ENCODE measurements at regions not wholly inside any gene's neighbourhood (a gene's known extent, or its start where the extent isn't known, plus 50 kb on each side); places are given as distances from the start of the nearest gene placed in this dataset.

- ChIA-PET POLR2A (no interaction called here), CTCF (no interaction called here)
- no peaks in the 10 kb centered on the region for H3K36me3 ChIP-seq (ENCODE audit: control insufficient read depth, insufficient read depth, low read length)
- no peaks in the 10 kb centered on the region for H3K27me3 ChIP-seq (ENCODE audit: control insufficient read depth, insufficient read depth, low read length)
- no peaks in the 10 kb centered on the region for H3K9me3 ChIP-seq (ENCODE audit: control insufficient read depth, insufficient read depth, low read depth, low read length)
- TF ChIP-seq POLR2AphosphoS5 (IDR thresholded peaks at IDR 0.05; ENCODE audit: low read depth, low read length) (no peak), CTCF (IDR thresholded peaks at IDR 0.05) (no peak), TCF7L2 (IDR thresholded peaks at IDR 0.05; ENCODE audit: low read depth, low read length) (no peak), REST (IDR thresholded peaks at IDR 0.05; ENCODE audit: insufficient read depth in 1 of 2, low read depth in 2 of 2, low read length in 1 of 2) (no peak), SIN3A (IDR thresholded peaks at IDR 0.05; ENCODE audit: borderline replicate concordance, insufficient read depth, low read depth, low read length) (no peak)
- H3K4me3 ChIP-seq (ENCODE audit: low read depth in 2 of 2, low read length in 2 of 2) = no peak overlapping the region
- H3K4me1 ChIP-seq (ENCODE audit: control insufficient read depth, insufficient read depth, low read length) = no peaks in the 10 kb centered on the region
- DNase-seq (ENCODE audit: low read depth, low spot score) (no peak), ATAC-seq (no peak)
- intact Hi-C loops (cut with micrococcal nuclease; ENCODE audit: unreplicated experiment) = no loop called here
- in situ Hi-C loops (cut with HindIII; ENCODE audit: low pct_unique_long_range_greater_than_20kb, low sequenced_read_pairs) = no loop called here
- BruUV-seq (replicated peaks) = no TSS peak
- no peak overlapping the region for H3K27ac ChIP-seq (ENCODE audit: low read length)
Measured at GRCh38 chr22:48761546-48761945, 1066.1 kb downstream of the BRD1 start.

- DNase-seq (ENCODE audit: low read depth, low spot score) (no peak), ATAC-seq (no peak)
- intact Hi-C loops (cut with micrococcal nuclease; ENCODE audit: unreplicated experiment) = no loop called here
- no TSS peak for BruUV-seq (replicated peaks)
- H3K27ac ChIP-seq (ENCODE audit: low read length) = no peak overlapping the region
- H3K4me3 ChIP-seq (ENCODE audit: low read depth in 2 of 2, low read length in 2 of 2) = no peak overlapping the region
- H3K27me3 ChIP-seq (ENCODE audit: control insufficient read depth, insufficient read depth, low read length) = no peaks in the 10 kb centered on the region
- TF ChIP-seq SIN3A (IDR thresholded peaks at IDR 0.05; ENCODE audit: borderline replicate concordance, insufficient read depth, low read depth, low read length) (no peak), CTCF (IDR thresholded peaks at IDR 0.05) (no peak), TCF7L2 (IDR thresholded peaks at IDR 0.05; ENCODE audit: low read depth, low read length) (no peak), REST (IDR thresholded peaks at IDR 0.05; ENCODE audit: insufficient read depth in 1 of 2, low read depth in 2 of 2, low read length in 1 of 2) (no peak), POLR2AphosphoS5 (IDR thresholded peaks at IDR 0.05; ENCODE audit: low read depth, low read length) (no peak)
- no peaks in the 10 kb centered on the region for H3K4me1 ChIP-seq (ENCODE audit: control insufficient read depth, insufficient read depth, low read length)
- no peaks in the 10 kb centered on the region for H3K36me3 ChIP-seq (ENCODE audit: control insufficient read depth, insufficient read depth, low read length)
- in situ Hi-C loops (cut with HindIII; ENCODE audit: low pct_unique_long_range_greater_than_20kb, low sequenced_read_pairs) = no loop called here
- H3K9me3 ChIP-seq (ENCODE audit: control insufficient read depth, insufficient read depth, low read depth, low read length) = no peaks in the 10 kb centered on the region
- ChIA-PET POLR2A (no interaction called here), CTCF (no interaction called here)
Measured at GRCh38 chr22:48760481-48761390, 1066.9 kb downstream of the BRD1 start.

Data from Panc1 (cell line).